Stimulated activated CD8-positive, alpha-beta memory T cell treated with anti-CD3 and anti-CD28 coated beads, Interleukin-4, amount 100 ng/mL, for 1 hour (primary cell): ENCODE measurements at regions not wholly inside any gene's neighbourhood (a gene's known extent, or its start where the extent isn't known, plus 50 kb on each side); places are given as distances from the start of the nearest gene placed in this dataset.

ENCODE experiments used
- DNase-seq, 2 donors: peaks; one replicate each; pipeline ENCODE4 v3.0.0-alpha.2; 2020; ENCODE audit warnings: low read depth in 2 of 2, low spot score in 1 of 2

DNA sequence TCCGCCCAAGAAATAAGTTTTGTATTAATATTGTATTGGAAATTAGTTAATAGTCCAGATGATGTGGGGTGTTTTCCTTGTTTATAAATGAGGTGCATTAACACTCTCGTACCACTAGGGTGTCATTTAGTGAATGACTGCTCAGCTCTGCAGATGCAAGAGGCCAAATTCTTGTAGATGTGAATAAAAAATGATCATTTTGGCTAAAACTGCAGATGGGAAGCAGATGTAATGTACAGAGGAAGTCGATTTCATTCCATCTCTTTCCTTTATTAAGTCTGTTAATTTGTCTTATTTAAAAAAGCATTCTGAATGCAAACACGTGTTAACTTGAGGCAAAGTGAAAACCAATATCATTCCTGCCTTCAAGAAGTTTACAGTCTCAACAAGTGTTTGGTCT is 108.1 kb downstream of the DHX15 start:
- DNase-seq = no peak

DNA sequence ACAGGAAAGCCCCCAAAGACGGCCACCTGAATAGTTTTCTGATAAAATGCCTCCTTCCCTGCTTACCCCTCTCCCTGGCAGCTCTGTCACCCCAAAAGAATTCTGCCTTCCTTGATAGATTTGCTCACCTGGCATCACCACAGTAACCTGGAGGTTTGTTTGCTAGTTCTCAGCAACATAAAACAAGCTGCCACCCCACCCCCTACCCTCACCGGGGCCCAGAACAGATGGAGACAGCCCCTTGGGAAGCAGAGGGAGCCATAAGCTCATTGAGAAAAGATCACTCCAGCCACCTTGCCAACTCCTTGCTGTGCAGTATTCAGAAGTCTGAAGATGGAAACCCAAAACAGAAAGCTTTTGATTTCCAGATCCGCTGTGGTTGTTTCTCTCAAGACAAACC is 108.6 kb downstream of the DHX15 start:
- DNase-seq = no peak

DNA sequence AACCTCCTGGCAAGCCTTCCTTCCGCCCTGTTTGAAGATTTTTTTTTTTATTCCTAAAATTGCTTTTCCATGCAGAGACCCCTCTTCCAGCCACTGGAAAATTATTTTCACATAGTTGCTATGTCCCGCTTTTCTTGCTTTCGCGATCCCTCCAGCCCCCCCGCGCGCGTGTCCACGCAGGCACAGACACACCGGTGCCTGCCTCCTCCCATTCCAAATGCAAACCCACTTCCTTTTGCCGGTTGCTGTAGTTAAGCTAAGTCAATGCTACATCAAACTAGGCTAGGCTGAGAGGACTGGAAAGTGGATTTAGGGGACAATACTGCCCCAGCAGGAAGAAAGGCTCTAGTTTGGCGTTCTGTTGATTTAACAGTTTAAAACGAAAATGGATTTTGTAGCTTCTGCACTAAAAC is 111.0 kb downstream of the DHX15 start:
- DNase-seq = no peak

DNA sequence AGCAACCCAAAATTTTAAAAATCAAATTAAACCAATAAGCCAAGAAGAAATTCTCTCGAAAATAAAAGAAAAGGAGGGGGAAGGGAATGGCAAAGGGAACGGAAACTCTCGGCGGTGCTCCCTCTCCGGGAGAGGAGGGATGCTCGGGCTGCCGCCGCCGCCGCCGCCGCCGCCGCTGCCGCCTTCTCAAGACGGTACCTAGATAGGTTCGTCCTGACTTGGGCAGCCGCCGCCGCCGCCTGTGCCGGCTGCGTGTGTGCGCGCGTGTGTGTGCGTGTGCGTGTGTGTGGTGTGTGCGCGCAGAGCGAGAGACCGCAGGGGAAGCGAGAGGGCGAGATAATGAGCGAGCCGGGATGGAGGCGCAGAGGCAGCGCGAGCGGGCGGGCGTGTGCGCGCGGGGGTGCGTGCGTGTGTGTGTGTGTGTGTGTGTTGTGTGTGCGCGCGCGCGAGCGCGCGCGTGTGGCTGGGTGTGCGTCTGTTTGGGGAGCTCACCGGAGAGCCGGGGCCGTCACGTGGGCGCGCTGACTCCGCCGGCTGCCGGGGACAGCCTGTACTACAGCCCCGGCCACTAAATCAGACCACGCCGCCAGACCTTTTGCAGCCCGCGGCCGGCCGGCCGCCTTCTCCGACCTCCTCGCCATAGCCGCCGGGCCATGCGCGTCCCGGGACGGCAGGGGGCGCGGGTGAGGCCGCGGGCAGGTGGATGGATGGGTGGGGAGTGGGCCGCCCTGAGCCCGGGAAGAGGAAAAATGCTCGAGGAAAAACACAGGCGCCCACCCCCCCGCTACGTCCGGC is 111.6 kb downstream of the DHX15 start:
- DNase-seq = no peak

DNA sequence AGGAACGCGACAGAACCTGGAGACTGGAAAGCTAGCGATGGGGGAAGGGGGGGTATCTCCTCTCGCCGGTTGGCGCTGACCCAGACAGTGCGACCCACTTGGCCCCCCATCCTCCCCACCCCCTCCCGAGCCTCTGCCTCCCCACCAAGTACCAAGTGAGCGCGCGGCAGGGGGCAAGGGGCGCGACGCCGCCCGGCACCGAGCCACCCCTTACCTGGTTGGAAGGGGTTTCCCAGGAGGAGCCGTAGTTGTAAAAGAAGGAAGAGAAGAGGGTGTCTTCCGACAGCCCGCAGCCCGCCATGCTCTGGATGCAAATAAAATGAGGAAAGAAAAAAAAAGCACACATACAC is 112.2 kb downstream of the DHX15 start:
- no peak for DNase-seq

DNA sequence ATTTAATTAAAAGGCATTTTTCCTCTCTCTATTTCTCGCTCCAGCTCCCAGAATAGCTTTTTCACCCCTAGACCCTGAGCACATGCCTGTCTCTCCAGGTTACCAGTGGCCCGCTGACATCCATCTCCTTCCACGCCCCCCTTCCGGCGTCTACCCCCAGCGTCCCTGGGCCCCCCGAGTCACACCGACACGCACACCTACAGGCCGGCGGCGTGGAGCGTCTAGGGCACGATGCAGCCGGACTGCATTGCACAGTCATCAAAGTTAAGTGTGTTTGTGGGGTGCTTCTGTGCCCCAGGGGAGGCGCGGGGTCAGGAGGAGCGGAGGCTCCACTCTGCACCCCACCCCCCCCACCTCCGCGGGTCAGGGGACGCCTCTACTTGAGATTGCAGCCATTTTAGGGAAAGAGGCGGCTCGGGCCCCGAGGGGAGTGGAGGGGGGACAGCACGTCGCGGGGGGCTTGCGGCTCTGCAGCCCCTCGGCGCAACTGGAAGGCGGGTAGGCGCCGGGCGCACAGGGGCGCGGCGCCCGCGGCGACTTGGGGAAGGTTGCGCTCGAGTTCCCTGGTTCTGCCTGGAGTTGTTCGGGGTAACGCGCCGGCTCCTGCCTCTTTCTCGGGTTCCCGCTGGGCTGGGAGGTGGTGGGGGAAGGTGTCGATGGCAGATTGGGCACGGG is 112.7 kb downstream of the DHX15 start:
- no peak for DNase-seq

DNA sequence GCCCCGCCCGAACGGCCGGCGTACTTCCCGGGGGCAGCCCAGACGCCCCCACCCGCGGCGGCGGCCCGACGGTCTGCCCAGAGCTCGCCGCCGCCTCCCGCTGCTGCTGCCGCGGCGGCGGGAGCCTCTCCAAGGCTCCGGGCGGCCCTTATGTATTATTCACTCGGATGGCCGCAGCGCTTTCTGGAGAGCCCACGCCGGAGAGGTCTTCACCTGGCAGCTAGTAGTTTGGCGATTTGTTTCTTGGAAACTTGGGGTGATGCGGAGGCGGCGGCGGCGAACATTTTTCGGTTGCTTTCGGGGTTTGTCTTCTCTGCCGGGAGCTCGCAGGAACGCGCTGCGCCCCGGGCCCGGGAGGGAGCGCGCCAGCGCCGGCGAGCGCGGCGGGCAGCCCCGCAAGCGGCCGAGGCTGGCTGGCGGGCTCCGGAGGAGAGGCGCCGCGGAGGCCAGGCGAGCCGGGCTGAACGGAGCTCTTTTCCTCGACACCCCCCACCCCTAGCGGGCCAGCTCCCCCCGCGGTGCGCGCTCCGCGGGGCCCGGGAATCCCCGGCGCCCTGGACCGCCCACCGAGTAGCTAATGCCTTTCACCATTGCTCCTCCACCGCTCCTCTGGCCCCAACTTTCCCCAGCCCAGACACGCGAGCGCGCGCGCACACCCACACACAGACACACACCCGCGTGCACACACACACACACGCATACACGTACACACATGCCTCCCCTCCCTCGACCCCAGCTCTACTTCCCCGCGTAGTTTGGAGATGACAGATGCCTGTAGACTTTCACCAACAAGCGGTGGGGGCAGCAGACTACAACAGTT is 113.5 kb downstream of the DHX15 start:
- no peak for DNase-seq

DNA sequence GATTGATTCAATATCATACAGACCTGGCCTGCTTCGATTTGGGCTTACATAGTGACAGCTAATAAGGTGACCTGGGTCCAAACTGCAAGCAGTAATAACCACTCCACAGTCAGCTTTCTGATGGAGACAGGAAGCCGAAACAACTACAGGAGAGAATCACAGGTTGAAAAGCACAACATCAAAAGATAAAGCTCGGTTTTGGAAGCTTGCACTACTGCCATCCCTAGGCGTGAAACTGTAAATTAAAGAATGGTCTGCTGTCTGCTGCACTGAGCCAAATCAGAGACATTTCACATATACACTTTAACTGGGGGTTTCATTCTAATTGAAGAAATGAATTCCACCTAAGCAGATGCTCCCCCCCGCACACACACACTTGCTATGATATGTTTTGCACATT is 116.3 kb downstream of the DHX15 start:
- no peak for DNase-seq

DNA sequence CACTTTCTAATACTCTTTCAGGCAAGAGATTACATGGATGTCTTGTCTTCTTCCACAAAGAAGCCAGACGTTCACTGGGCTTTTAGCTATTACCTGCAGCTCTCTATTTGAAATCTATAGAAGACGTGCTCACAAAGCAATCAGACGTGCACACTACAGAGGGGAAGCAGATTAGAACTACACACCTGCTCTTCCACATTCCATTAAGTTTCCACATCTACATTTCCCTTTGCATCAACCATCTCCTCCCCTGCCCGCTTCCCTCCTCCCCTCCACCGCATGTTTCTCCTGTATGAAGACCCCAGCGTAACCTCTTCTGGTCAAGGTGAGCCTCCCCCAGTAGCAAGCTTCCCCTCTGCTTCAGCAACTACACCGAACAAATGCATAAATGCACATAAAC is 119.8 kb downstream of the DHX15 start:
- DNase-seq = no peak

DNA sequence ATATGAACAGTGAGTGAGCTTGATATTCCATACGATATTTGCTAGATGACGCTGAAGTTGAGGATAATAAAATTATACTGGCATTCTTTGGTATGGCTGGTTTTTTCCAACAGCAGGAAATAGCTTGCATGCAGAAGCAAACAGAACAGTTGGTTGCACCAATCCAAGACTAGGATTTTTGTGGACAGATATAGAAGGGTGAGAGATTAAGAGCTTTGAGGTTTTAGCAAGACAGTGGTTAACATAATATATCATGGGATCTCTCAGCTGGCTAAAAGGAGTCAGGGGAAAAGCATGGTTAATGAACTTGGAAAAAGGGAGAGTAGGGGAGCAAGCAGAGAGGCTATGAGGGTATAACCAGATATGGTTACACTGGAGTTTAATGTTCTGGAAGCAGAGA is 127.9 kb downstream of the DHX15 start:
- DNase-seq = no peak

DNA sequence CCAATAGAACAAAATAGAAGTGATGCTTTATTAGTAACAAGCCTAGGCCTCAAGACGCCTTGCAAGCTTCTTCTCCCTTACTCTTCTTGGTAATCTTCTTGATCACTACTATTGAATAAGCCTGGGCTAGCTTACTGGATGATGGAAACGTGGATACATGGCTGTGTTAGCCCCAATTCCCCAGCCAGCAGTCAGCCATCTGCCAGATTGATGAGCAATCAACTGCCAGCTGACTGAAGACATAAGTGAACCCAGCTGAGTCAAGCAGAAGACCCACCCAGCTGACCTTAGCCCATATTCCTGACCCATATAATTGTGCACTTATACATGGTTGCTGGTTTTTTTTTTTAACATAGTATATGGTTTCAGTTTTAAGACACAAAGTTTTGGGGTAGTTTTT is 130.4 kb downstream of the DHX15 start:
- no peak for DNase-seq

DNA sequence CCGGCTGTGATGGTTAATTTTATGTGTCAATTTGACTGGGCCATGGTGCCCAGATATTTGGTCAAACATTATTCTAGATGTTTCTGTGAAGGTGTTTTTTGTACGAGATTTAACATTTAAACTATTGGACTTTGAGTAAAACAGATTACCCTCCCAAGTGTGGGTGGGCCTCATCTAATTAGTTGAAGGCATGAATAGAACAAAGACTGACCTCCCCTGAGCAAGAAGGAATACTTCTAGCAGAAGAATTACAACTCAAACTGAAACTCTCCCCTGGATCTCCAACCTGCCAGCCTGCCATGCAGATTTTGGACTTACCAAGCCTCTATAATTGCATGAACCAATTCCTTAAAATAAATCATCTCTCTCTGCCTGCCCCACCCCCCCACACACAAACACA is 132.5 kb downstream of the DHX15 start:
- DNase-seq = no peak

DNA sequence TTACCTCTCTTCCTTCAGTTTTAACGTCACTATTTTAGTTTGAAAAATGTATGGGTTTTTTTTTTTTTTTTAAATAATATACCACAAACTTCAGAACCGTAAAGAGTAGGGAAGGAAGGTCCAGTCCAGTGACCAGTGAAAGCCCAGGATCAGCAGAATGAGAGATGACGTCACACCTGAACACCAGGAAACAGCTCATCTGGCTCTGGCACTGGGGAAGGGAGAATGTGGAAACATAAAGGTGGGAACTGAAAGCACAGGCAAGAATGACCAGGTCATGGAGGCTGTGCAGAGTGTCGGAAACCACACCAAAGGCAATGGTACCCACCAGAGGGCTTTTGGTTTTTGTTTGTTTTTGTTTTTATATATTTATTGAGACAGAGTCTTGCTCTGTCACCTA is 141.2 kb downstream of the DHX15 start:
- DNase-seq = no peak

DNA sequence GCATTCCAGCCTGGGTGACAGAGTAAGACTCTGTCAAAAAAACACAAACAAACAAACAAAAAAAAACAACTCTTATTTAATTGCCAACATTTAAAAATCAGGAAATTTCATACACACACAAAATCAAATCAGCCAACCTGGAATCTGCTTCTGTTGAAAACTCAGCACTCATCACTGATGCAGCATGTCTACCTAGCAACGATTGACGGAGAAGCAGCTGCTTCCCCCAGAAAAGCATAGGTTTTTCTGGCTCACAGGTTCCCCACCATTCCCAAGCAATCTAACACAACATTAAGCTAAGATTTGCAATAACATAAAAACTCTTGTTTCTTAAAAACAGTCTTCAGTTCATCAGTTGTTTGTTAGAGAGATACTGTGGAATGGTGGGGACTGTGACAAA is 143.6 kb downstream of the DHX15 start:
- no peak for DNase-seq

DNA sequence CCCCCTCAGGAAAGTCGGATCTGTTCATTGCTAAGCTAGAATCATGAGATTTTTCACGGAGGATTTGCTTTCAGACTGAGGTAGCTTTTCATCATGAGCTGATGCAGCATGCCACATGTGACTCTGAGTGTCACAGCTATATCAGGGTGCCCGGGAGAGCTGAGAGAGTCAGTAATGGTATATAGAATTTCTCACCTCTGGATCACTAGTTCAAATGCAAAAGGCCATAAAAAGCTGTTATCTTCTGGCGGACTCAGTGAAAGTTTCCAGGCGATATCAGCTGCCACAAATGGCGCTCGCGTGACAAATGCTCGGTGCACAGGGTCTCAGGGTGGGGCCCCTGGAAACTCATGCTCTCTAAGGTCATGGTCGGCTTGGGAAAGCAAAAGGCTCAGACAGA is 150.1 kb downstream of the DHX15 start:
- no peak for DNase-seq

DNA sequence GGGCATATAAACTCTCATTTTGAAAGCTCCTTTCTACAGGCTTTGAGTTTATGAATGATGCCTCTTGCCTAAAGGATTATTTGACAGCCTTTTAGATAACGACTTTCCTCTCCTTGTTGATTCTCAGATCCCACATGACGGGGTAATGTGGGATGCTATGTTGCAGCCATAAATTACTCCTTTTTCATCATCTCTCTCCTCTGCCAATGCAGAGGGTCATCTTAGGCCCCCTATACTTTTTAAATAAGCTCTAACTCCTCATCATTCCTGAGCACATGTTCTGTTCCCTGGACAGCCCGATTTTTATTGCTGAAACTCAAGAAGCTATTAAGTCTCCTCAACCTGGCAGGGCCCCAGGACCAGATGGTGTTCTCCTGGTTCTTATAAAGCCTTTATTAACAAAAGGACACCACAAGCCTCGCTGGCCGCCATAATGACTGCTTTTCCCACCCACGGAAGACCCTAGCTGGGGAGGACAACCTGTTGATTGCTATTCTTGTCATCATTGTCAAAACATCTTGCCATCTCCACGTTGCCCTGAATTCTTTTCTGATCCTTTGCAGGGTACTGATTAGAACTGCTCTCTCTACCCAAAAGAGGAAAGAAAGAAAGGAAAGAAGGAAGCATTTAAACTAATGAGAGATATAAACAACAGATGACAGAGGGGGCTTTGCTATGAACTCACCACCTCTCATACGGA is 150.7 kb downstream of the DHX15 start:
- DNase-seq = no peak

DNA sequence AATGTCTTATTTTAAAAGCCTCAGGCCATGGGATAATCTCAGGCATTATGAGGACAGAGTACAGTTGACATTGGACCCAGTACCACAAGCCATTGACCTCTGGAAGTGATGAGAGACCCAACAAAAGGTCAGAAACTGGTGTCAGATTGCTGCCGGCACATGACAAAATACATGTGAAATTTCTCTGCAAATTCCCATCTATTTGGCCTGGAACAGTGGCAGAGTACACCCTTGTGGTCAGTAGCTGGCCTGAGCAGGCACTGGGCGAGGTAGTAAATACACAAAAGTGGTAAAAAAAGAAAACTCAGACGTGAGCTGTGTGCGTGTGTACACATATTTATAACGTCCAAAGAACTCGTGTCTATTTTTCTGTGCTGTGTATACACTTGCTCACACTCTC is 155.5 kb downstream of the DHX15 start:
- no peak for DNase-seq

DNA sequence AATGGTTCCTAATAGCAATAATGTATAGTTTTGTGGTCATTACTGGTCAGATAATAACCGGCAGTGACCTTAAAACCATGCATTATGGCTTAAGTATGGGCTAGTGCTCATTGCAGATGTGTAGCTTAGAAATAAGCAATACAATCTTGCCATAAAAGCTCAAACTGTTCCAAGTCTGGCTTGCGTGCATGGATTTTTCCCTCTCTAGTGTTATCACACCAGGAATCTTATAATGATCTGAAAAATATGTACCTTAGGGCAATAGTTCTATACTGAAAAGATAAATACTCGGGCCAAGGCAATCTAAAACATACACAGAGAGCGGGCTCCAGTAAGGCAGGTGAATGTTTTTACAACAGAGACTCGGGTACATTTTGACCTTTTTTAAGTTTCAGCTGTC is 157.8 kb downstream of the DHX15 start:
- DNase-seq = no peak

DNA sequence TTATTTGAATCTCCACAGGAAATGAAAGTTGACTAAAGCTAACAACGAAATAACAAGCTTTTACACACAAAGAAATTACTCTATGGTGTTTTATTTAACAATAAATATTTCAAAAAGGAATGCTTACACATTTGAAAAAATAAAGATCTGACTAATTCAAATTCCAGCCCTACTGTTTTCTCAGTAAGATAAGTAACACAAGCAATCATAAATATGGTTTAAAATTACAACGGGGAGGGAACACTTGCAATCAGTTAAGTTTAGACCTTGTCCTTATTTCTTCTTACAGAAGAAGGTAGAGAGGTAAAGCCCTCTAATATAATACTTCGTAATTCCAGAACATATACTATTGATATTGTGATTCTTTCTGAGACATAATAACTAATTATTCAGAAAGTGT is 158.5 kb downstream of the DHX15 start:
- no peak for DNase-seq

DNA sequence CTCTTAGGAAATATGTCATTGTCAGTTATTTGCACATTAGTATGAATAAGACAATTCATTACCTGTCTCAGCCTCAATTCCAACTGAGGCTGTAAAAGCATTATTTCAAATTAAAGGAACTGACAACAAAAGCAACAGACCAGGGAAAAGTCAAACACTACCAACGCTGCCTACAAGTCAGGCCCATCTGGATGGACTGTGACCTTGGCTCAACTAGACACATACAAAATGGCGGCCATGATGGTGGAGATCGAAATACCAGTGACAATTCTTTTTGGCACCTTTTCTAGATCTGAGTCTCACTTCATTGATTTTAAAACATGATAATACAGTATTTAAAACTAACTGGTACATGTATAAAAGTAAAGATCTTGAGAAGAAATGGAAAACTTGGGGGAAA is 160.7 kb downstream of the DHX15 start:
- no peak for DNase-seq

DNA sequence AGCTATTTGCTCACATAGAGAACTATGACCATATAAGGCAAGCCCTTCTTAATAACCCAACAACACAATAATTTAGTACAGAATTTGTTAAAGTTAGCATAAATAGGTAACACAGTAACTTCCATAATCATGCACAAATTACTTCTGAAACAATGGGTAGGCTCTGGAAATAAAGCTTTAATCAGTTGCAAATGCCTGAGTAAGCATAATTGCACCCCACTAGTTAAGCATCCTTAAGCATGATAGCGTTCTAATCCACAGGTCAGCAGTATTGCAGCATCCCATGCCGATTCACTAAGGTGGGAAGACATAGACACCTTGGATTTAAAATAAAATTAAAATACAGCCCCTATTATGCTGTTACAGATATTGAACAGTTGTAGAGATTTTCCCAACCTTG is 161.7 kb downstream of the DHX15 start:
- DNase-seq = no peak
